ENCODE measurements at regions not wholly inside any gene's neighbourhood (a gene's known extent, or its start where the extent isn't known, plus 50 kb on each side); places are given as distances from the start of the nearest gene placed in this dataset.

- DNase-seq (ENCODE audit: extremely low spot score): no peak
- Histone ChIP-seq H3K4me1 (no peaks in the 10 kb centered on the region), H3K4me3 (no peak overlapping the region), H3K27me3 (no peaks in the 10 kb centered on the region), H3K27ac (replicated peaks in 1 of 4) (no peak overlapping the region), H3K36me3 (no peaks in the 10 kb centered on the region), H3K9me3 (peaks cover 0 to 3% (median 0%) of the 10 kb centered on the region in 4 donors)
- intact Hi-C loops (cut with DNase I): no loop called here
- TF ChIP-seq POLR2AphosphoS5 (IDR thresholded peaks at IDR 0.05): no peak
- no peak for TF ChIP-seq CTCF (IDR thresholded peaks at IDR 0.05)
- TF ChIP-seq POLR2A (IDR thresholded peaks at IDR 0.05; ENCODE audit: low read depth): no peak
- TF ChIP-seq EP300 (IDR thresholded peaks at IDR 0.05): no peak
- WGBS: 80% methylated on average over 1 of the region's 3 CpGs
These were observed 799.4 kb upstream of the AGA start for GRCh38 chr4:178241601-178242118.

GRCh38 chr4:178242655-178243054, 800.4 kb upstream of the AGA start:
- TF ChIP-seq POLR2A (IDR thresholded peaks at IDR 0.05; ENCODE audit: low read depth) (no peak), POLR2AphosphoS5 (IDR thresholded peaks at IDR 0.05) (no peak), CTCF (IDR thresholded peaks at IDR 0.05) (no peak), EP300 (IDR thresholded peaks at IDR 0.05) (no peak)
- Histone ChIP-seq H3K27me3 (no peaks in the 10 kb centered on the region), H3K4me3 (no peak overlapping the region), H3K27ac (replicated peaks in 1 of 4) (no peak overlapping the region), H3K4me1 (no peaks in the 10 kb centered on the region), H3K9me3 (peaks cover 0 to 3% (median 0%) of the 10 kb centered on the region in 4 donors), H3K36me3 (no peaks in the 10 kb centered on the region)
- 88% methylated on average over 6 of the region's 6 CpGs for WGBS
- no peak for DNase-seq (ENCODE audit: extremely low spot score)
- intact Hi-C loops (cut with DNase I): no loop called here

GRCh38 chr4:178244785-178245184, 802.5 kb upstream of the AGA start:
- Histone ChIP-seq H3K9me3 (peaks cover 0 to 3% (median 0%) of the 10 kb centered on the region in 4 donors), H3K27me3 (no peaks in the 10 kb centered on the region), H3K27ac (replicated peaks in 1 of 4) (no peak overlapping the region), H3K36me3 (no peaks in the 10 kb centered on the region), H3K4me1 (no peaks in the 10 kb centered on the region), H3K4me3 (no peak overlapping the region)
- TF ChIP-seq POLR2A (IDR thresholded peaks at IDR 0.05; ENCODE audit: low read depth) (no peak), CTCF (IDR thresholded peaks at IDR 0.05) (no peak), POLR2AphosphoS5 (IDR thresholded peaks at IDR 0.05) (no peak), EP300 (IDR thresholded peaks at IDR 0.05) (no peak)
- 93% methylated on average over 1 of the region's 1 CpG for WGBS
- DNase-seq (ENCODE audit: extremely low spot score): no peak
- intact Hi-C loops (cut with DNase I): no loop called here

- Histone ChIP-seq H3K4me1 (no peaks in the 10 kb centered on the region), H3K36me3 (no peaks in the 10 kb centered on the region), H3K27ac (replicated peaks in 1 of 4) (no peak overlapping the region), H3K27me3 (no peaks in the 10 kb centered on the region), H3K4me3 (no peak overlapping the region), H3K9me3 (no peaks in the 10 kb centered on the region)
- no peak for DNase-seq (ENCODE audit: extremely low spot score)
- 69% methylated on average over 1 of the region's 1 CpG for WGBS
- TF ChIP-seq EP300 (IDR thresholded peaks at IDR 0.05) (no peak), CTCF (IDR thresholded peaks at IDR 0.05) (no peak), POLR2A (IDR thresholded peaks at IDR 0.05; ENCODE audit: low read depth) (no peak), POLR2AphosphoS5 (IDR thresholded peaks at IDR 0.05) (no peak)
- intact Hi-C loops (cut with DNase I): no loop called here
These were observed 812.9 kb upstream of the AGA start for GRCh38 chr4:178255172-178255571.

- intact Hi-C loops (cut with DNase I): no loop called here
These were observed 816.4 kb upstream of the AGA start for GRCh38 chr4:178258603-178259002.

More at GRCh38 chr4:178258603-178259002, 816.4 kb upstream of the AGA start:
- Histone ChIP-seq H3K27me3 (no peaks in the 10 kb centered on the region), H3K27ac (replicated peaks in 1 of 4) (no peak overlapping the region), H3K9me3 (no peaks in the 10 kb centered on the region), H3K36me3 (no peaks in the 10 kb centered on the region), H3K4me3 (no peak overlapping the region), H3K4me1 (no peaks in the 10 kb centered on the region)
- WGBS: 85% methylated on average over 2 of the region's 2 CpGs
- DNase-seq (ENCODE audit: extremely low spot score): no peak
- TF ChIP-seq POLR2A (IDR thresholded peaks at IDR 0.05; ENCODE audit: low read depth) (no peak), POLR2AphosphoS5 (IDR thresholded peaks at IDR 0.05) (no peak), EP300 (IDR thresholded peaks at IDR 0.05) (no peak), CTCF (IDR thresholded peaks at IDR 0.05) (no peak)

Measured in esophagus muscularis mucosa (tissue), 4 donors.